HG03354 (cell line): ENCODE measurements at regions not wholly inside any gene's neighbourhood (a gene's known extent, or its start where the extent isn't known, plus 50 kb on each side); places are given as distances from the start of the nearest gene placed in this dataset.
A peak's percentile ranks its signal among the peaks of the same experiment; 100 is the strongest.
"Not testable (repeated sequence)": the region's sequence is repeated elsewhere in the genome, so short reads cannot be mapped to it uniquely, and the experiment has no call there.

Source experiments
- ATAC-seq: cut with Tn5 transposase; IDR thresholded peaks from one replicate; pipeline ENCODE4 v1.9.1; 2021; ENCODE audit warnings: mild to moderate bottlenecking; ENCODE audit not compliant: unreplicated experiment, poor library complexity, severe bottlenecking

GRCh38 chr19:41495589-41495988 lies 52.6 kb downstream of the ERICH4 start:
- ATAC-seq, result no peak

GRCh38 chr19:41499899-41500298 lies 56.9 kb downstream of the ERICH4 start:
- no peak for ATAC-seq

- no peak for ATAC-seq
These were observed 57.5 kb downstream of the ERICH4 start for GRCh38 chr19:41500443-41500842.

GRCh38 chr19:41501854-41502253 lies 58.9 kb downstream of the ERICH4 start:
- ATAC-seq, result no peak

- no peak for ATAC-seq
These were observed 62.1 kb downstream of the ERICH4 start for GRCh38 chr19:41505105-41505504.

GRCh38 chr19:41510484-41510883 lies 65.5 kb upstream of the CEACAM21 start:
- ATAC-seq, result no peak

- ATAC-seq, result no peak
These were observed 64.3 kb upstream of the CEACAM21 start for GRCh38 chr19:41511628-41512027.

- no peak for ATAC-seq
These were observed 60.8 kb upstream of the CEACAM21 start for GRCh38 chr19:41515015-41515652.

- ATAC-seq, result not testable (repeated sequence)
These were observed 59.4 kb upstream of the CEACAM21 start for GRCh38 chr19:41516292-41517171.

- ATAC-seq, result no peak
These were observed 57.8 kb upstream of the CEACAM21 start for GRCh38 chr19:41518141-41518540.

GRCh38 chr19:41521138-41521930 lies 54.6 kb upstream of the CEACAM21 start:
- ATAC-seq, result peak; percentile 68

- ATAC-seq, result peak; percentile 45
These were observed 53.9 kb upstream of the CEACAM21 start for GRCh38 chr19:41521931-41522555.

- ATAC-seq, result no peak
These were observed 50.0 kb upstream of the CEACAM21 start for GRCh38 chr19:41525989-41526388.
